HUDEP-2 (cell line): ENCODE measurements at regions not wholly inside any gene's neighbourhood (a gene's known extent, or its start where the extent isn't known, plus 50 kb on each side); places are given as distances from the start of the nearest gene placed in this dataset.
"Not testable (repeated sequence)": the region's sequence is repeated elsewhere in the genome, so short reads cannot be mapped to it uniquely, and the experiment has no call there.

ENCODE experiments used
- DNase-seq, 76 experiments: peaks; one replicate each; lab custom pipeline; 2025; ENCODE audit not compliant: unreplicated experiment in 76 of 76; lab: John Stamatoyannopoulos, UW

DNA sequence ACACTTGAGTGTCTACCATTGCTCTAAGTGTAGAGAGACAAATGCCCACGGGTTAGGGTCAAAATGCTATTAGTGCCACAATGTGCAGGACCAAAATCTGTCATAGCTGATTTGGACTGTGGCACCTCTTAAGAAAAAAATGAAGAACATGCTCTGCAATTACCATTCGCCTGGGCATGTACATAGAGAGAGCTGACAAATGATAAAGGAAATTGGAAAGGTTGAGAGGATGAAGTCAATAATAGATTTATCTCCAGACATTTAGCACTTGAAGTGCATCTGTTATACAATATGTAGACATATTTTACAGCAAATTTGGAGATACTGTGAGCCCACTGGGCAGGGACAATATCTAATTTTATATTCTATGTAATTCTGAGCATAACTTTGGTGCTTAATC lies 804.4 kb downstream of the SATB2 start:
- DNase-seq, result no peak

GRCh38 chr2:198652461-198652860 lies 805.3 kb downstream of the SATB2 start:
- no peak for DNase-seq

DNA sequence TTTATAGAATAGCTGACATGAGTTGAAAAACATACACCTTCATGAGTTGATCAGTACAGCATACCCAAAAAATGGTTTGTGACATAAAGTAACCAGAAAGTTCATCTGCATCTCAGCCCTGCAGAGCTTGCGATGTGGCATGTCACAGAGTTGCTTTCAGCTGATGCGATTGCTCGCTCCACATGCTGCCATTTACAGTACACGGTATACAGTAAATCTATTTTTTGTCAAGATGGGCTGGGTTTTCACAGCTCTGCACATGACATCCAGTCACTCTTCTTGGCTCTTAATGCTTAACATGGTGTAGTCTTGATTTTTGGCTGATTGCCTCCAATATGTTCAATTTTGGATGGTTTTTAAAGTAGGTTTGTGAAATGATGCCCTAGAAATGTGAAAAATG lies 811.9 kb downstream of the SATB2 start:
- no peak for DNase-seq

DNA sequence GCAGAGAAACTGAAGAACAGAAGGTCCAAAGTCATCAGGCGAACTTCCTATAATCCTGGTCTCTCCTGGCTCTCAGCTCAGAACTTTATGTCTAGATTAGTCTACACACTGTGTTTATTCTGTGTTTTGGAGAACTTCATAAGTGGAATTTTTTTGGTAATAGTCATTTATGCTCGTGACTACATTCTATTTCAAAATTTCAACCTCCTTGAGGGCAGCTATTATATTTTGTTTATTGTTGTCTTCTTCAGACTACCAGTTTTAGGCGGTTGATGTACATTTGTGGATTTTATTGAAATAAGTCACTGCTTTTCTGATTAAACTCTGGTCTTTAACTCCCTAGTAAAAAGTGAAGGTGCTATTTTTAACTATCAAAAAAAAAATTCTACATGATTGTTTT lies 816.6 kb downstream of the SATB2 start:
- no peak for DNase-seq

DNA sequence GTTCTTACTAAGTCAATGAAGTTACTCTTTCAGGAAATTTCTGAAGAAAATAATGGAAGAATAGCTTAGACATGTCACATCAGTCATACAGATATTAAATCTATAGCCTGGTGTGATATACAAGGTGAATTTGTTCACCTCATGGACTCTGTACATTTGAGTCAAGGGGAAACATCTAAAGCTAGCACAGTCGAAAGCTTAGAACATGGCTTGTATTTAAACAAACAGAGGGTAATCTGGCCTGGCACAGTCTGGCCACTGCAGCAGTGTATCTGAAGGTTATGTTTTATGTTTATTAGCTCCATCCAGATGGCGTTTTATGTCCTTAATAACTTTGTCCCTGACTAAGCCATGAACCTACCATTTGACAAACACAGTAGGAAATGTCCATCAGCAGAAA lies 817.3 kb downstream of the SATB2 start:
- no peak for DNase-seq

GRCh38 chr2:198639580-198639979 lies 818.2 kb downstream of the SATB2 start:
- DNase-seq, result no peak

- DNase-seq, result no peak
Observed at GRCh38 chr2:198638577-198638976, 819.2 kb downstream of the SATB2 start.

DNA sequence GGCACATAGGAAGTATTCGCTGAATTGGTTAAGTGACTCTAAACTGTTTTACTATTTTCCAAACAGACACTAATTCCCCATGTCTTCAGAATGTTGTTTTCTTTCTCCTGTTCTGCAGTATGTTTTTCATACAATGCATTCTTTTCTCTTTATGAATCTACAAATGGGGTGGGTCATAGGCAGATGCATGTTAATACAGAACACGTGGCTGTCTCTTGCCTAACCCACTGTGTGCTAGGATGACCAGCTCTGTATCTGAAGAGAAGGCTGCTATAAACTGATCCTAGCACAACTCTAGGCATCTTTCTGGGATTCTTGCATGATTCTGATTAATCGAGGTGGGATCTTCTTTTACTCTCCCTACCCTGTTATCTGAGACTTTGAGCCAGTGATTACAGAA lies 826.0 kb downstream of the PLCL1 start:
- DNase-seq, result no peak

DNA sequence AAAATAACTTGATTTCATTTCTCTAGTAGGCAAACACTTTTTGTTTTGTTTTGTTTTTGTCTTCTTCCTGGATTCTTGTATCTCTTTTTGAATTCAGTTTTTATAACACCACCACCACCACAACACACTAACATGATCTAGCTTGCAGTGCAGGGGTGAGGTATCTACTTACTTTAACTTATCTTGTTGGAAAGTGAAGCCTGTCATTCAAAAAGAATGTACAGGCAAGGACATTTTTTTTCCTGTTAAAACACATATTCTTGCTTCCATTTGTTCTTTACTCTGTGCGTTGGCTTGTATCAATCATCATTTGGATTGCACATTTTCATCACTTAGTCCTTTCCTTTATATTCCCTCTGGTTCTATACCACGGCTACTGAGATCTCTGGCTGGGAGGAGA lies 824.2 kb downstream of the PLCL1 start:
- DNase-seq, result no peak

DNA sequence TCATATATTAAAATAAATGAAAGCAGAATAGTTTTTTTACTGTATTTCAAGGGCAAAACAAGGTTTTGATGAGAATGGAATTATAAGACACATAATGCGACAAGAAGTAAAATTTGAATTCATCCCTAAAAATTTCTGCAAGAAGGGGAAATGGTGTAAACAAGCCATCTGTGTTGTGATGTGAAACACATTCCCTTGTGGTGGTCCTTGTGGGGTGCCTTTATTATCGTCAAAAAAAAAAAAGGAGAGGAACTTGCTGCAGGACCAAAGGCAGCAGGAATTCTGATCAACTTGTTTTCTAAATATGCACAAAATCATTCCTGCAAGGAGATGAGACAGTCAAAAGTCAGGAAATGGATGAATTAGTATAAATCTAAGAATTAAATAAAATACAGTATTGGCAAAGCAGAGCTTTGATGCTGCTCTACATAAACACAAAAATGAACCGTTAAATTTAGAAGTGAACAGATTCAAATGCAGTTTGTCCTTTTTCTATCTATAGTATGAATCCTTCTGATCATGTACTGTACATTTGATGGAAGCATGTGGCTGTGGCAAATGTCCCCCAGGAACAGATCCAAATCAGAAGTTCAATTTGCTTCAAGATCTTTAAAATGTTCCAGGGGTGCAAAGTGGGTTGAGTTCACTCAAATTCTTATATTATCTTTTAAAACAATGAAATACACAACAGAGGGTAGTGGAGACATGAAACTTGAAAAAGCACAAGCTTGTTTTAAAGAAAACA lies 818.8 kb downstream of the PLCL1 start:
- DNase-seq, result no peak

DNA sequence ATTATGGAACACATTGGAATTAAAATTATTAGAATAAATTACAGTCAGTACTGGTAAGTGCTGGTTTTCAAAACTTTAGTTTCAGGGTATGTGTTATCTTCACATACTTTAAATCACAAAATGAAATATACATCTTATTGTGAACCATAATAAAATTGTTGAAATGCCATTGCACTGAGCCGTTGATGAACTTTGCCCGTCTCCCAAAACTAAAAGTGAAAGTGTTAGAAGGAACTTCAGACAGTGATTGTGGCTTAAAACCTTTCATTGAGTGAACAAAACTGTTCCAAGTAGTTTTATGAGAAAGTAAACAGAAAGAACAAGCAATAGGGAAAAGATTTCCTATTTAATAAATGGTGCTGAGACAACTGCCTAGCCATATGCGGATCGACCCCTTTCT lies 811.6 kb downstream of the PLCL1 start:
- DNase-seq, result no peak

DNA sequence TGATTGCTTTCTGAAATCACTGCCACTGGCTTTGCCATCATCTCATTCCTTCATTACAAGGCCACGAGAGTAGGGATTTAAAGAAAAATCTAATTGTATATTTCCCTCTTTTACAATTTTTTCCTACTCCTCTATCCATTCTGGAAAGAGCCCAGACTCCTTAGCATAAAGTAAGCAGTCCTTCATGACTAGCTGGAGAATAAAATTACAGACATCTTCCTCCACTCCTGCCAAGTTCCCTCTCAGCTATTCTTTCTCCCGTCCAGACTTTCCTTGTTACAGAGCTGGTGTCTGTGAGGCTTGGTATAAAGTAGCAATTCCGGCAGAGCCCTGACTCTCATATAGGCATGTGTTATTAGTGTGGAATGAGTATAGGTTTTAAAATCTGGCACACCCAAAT lies 806.8 kb downstream of the PLCL1 start:
- no peak for DNase-seq

DNA sequence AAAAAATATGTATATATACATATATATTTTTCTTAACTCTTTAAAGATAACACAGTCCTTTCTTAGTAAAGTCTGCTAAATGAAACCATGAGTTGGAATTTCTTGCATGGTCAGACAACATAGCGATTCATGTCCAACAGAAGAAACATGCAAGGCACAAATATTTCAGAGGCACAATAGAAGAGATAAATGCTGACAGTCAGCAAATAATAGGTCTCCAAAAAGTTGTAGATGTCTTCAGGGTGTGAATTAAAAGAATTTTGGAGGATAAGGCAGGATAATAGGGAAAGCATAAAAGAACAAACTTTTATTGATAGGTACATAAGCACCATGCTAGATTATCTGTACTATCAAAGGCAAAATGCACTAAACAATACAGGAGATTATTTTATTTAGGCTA lies 800.2 kb downstream of the PLCL1 start:
- no peak for DNase-seq

DNA sequence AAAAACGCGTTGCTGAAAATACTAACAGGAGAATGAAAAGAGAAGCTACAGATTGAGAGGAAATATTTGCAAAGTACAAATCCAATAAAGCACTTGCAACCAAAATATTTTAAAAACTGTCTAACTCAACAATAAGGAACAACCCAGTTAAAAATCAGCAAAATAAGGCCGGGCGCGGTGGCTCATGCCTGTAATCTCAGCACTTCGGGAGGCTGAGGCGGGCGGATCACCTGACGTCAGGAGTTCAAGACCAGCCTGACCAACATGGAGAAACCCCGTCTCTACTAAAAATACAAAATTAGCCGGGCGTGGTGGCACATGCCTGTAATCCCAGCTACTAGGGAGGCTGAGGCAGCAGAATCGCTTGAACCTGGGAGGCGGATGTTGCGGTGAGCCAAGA lies 798.6 kb downstream of the PLCL1 start:
- DNase-seq, result not testable (repeated sequence)

GRCh38 chr2:198597648-198598047 lies 793.3 kb downstream of the PLCL1 start:
- DNase-seq, result no peak

DNA sequence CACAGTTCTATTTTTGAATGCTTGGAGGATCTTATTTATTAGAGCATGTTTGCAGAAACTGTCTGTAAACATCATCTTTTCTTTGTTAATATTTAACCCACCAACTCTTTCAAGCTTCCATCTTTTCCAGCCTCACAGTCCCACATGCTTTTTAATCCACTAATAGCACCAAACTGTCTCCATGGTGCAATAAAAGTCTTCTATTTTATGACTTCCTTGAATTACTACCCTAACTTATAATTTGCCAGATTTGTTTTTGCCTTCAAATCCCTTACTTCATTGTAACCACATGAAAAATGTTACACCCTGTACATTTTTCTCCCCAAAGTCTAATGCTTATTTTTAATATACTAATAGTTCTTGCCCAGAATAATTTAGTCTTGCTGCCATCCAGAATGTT lies 792.6 kb downstream of the PLCL1 start:
- no peak for DNase-seq

GRCh38 chr2:198595721-198596120 lies 791.3 kb downstream of the PLCL1 start:
- no peak for DNase-seq

DNA sequence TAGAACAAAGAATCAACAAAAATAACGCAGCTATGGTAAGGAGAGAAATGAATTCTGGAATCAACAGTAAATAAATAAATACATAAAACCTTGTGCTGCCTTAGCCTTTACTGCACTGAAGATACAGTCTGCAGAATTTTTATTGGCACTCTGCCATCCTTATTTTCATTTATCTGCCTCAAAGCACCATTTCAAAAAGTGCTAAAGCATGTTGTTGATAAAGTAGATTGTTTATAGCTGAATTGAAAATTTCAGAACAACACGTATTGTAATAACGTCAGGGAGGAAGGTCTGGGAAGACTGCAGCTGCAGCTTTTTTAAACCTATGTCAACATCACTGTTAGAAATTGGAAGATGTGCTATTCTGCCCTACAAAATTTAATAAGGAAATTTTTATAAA lies 787.2 kb downstream of the PLCL1 start:
- no peak for DNase-seq

- no peak for DNase-seq
Observed at GRCh38 chr2:198587741-198588140, 783.3 kb downstream of the PLCL1 start.

DNA sequence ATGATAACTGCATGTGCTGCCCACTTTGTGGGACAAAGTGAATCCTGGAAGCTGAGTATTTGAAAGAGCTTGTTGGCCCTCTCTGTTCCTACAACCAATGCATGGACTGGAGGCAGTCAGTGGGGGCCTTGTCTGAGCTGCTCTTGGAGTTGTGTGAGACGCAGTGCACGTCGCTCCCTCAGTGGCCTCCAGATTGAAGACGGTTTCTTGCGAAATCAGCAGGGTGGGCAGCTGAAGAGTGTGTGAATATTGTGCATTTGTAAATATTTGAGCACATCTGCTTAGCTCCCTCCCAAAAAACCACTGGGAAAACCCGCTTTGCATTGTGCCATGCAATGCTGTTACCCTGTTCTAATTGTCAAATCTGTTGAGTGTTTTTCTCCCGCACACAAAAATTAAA lies 782.8 kb downstream of the PLCL1 start:
- no peak for DNase-seq

DNA sequence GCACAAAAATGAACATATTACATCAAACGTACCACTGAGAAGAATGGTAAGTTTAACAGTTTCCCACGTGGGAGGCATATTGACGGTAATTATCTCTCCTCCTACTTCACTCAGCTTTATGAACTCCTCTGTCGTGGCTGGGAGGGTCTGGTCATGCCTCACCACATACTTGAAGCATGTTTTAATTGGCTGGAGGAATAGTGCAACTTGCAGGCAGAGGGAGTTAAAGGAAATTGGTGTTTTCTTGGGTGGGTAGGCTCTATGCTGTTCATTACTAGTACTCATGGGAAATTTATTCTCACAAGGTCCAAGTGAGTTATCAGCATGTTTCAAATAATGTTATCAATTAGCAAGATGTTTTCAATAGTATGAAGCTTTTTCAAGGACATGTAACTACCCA lies 767.0 kb downstream of the PLCL1 start:
- DNase-seq, result no peak

GRCh38 chr2:198558176-198558575 lies 753.8 kb downstream of the PLCL1 start:
- no peak for DNase-seq

GRCh38 chr2:198546122-198546521 lies 741.7 kb downstream of the PLCL1 start:
- no peak for DNase-seq
